ENCODE measurements at regions not wholly inside any gene's neighbourhood (a gene's known extent, or its start where the extent isn't known, plus 50 kb on each side); places are given as distances from the start of the nearest gene placed in this dataset.
A peak's percentile ranks its signal among the peaks of the same experiment; 100 is the strongest.

- no peak for DNase-seq
These were observed 448.6 kb downstream of the ZNF608 start for GRCh38 chr5:124297826-124298225.

GRCh38 chr5:124292322-124292855 lies 454.1 kb downstream of the ZNF608 start:
- no peak for DNase-seq

GRCh38 chr5:124289641-124290311 lies 456.7 kb downstream of the ZNF608 start:
- DNase-seq: no peak

GRCh38 chr5:124289130-124289529 lies 457.3 kb downstream of the ZNF608 start:
- DNase-seq: no peak

GRCh38 chr5:124287813-124288212 lies 458.6 kb downstream of the ZNF608 start:
- no peak for DNase-seq

GRCh38 chr5:124285733-124286132 lies 460.7 kb downstream of the ZNF608 start:
- DNase-seq: no peak

GRCh38 chr5:124285071-124285470 lies 461.4 kb downstream of the ZNF608 start:
- DNase-seq: no peak

GRCh38 chr5:124283031-124283430 lies 463.4 kb downstream of the ZNF608 start:
- no peak for DNase-seq

GRCh38 chr5:124280079-124280478 lies 466.4 kb downstream of the ZNF608 start:
- no peak for DNase-seq

GRCh38 chr5:124279146-124279876 lies 467.1 kb downstream of the ZNF608 start:
- no peak for DNase-seq

GRCh38 chr5:124278636-124279035 lies 467.8 kb downstream of the ZNF608 start:
- DNase-seq: no peak

- no peak for DNase-seq
These were observed 468.5 kb downstream of the ZNF608 start for GRCh38 chr5:124277767-124278545.

GRCh38 chr5:124276166-124276565 lies 470.3 kb downstream of the ZNF608 start:
- DNase-seq: no peak

GRCh38 chr5:124274949-124275348 lies 471.5 kb downstream of the ZNF608 start:
- DNase-seq: no peak

- DNase-seq: no peak
These were observed 481.9 kb downstream of the ZNF608 start for GRCh38 chr5:124264499-124264898.

- DNase-seq: peak; percentile 7
These were observed 482.6 kb downstream of the ZNF608 start for GRCh38 chr5:124263680-124264491.

- DNase-seq: no peak
These were observed 483.4 kb downstream of the ZNF608 start for GRCh38 chr5:124262991-124263571.

- no peak for DNase-seq
These were observed 484.0 kb downstream of the ZNF608 start for GRCh38 chr5:124262470-124262869.

GRCh38 chr5:124261848-124262247 lies 484.6 kb downstream of the ZNF608 start:
- DNase-seq: no peak

- no peak for DNase-seq
These were observed 485.4 kb downstream of the ZNF608 start for GRCh38 chr5:124260921-124261515.

GRCh38 chr5:124259017-124259416 lies 487.4 kb downstream of the ZNF608 start:
- no peak for DNase-seq

GRCh38 chr5:124257048-124257447 lies 489.4 kb downstream of the ZNF608 start:
- DNase-seq: no peak

Measured in hematopoietic multipotent progenitor cell treated with erythropoietin and hydrocortisone succinate and interleukin-3 and kit ligand, for 8 days (in vitro differentiated cells).